ENCODE measurements at regions not wholly inside any gene's neighbourhood (a gene's known extent, or its start where the extent isn't known, plus 50 kb on each side); places are given as distances from the start of the nearest gene placed in this dataset.

- Histone ChIP-seq H3K9me3 (ENCODE audit: control insufficient read depth in 1 of 2, insufficient read depth in 1 of 2, low read depth in 1 of 2, low read length in 2 of 2) (no peaks in the 10 kb centered on the region), H3K27me3 (ENCODE audit: insufficient read depth, low read length) (no peaks in the 10 kb centered on the region), H3K79me2 (ENCODE audit: insufficient read depth, low read length) (no peaks in the 10 kb centered on the region), H3K4me3 (replicated peaks in 1 of 2; ENCODE audit: low read depth in 1 of 2, low read length in 2 of 2) (no peak overlapping the region), H3K4me1 (ENCODE audit: control insufficient read depth in 1 of 2, insufficient read depth in 2 of 2, low read length in 2 of 2) (no peaks in the 10 kb centered on the region), H3K36me3 (ENCODE audit: control insufficient read depth in 1 of 2, insufficient read depth in 2 of 2, low read length in 2 of 2) (no peaks in the 10 kb centered on the region), H3K9ac (ENCODE audit: low read length) (no peak overlapping the region), H3K9me2 (ENCODE audit: insufficient read depth) (no peaks in the 10 kb centered on the region; the same call in 1 of the 2 replicates), H3K4me2 (ENCODE audit: low read length) (no peak overlapping the region), H4K20me1 (ENCODE audit: insufficient read depth) (no peaks in the 10 kb centered on the region), H2AFZ (ENCODE audit: low read depth, low read length, poor library complexity, severe bottlenecking) (no peak overlapping the region), H3K27ac (ENCODE audit: low read depth, low read length) (no peak overlapping the region)
- BruUV-seq (replicated peaks) = no TSS peak
- TF ChIP-seq EGR1 (IDR thresholded peaks at IDR 0.05; ENCODE audit: low read depth) = no peak
- TF ChIP-seq YY1 (IDR thresholded peaks at IDR 0.05; ENCODE audit: extremely low read depth, insufficient replicate concordance, low read depth, low read length) = no peak
- TF ChIP-seq SRF (IDR thresholded peaks at IDR 0.05; ENCODE audit: low read depth) = no peak
- TF ChIP-seq EZH2 (IDR thresholded peaks at IDR 0.05) = no peak
- no peak for TF ChIP-seq JUND (IDR thresholded peaks at IDR 0.05)
- no peak for TF ChIP-seq REST (IDR thresholded peaks at IDR 0.05; ENCODE audit: low read depth)
- no peak for TF ChIP-seq RAD21 (IDR thresholded peaks at IDR 0.05; ENCODE audit: low read depth)
- TF ChIP-seq MAX (IDR thresholded peaks at IDR 0.05) = no peak
- TF ChIP-seq ATF3 (IDR thresholded peaks at IDR 0.05) = no peak
- TF ChIP-seq SP1 (IDR thresholded peaks at IDR 0.05; ENCODE audit: low read depth) = no peak
- no peak for TF ChIP-seq FOSL1 (IDR thresholded peaks at IDR 0.05; ENCODE audit: low read depth)
- no peak for DNase-seq (ENCODE audit: low read depth, low spot score)
- ChIA-PET RAD21 (ENCODE audit: low non-redundant PET in 1 of 2, low total read pairs in 2 of 2, uncharacterized antibody in 2 of 2, unreplicated experiment in 2 of 2) (no interaction called here), POLR2A (no interaction called here), CTCF (no interaction called here)
- ATAC-seq = no peak
- intact Hi-C loops (cut with micrococcal nuclease) = no loop called here
Observed at GRCh38 chr4:10741961-10742699, 57.6 kb upstream of the CLNK start.
